ENCODE measurements at regions not wholly inside any gene's neighbourhood (a gene's known extent, or its start where the extent isn't known, plus 50 kb on each side); places are given as distances from the start of the nearest gene placed in this dataset.

DNA sequence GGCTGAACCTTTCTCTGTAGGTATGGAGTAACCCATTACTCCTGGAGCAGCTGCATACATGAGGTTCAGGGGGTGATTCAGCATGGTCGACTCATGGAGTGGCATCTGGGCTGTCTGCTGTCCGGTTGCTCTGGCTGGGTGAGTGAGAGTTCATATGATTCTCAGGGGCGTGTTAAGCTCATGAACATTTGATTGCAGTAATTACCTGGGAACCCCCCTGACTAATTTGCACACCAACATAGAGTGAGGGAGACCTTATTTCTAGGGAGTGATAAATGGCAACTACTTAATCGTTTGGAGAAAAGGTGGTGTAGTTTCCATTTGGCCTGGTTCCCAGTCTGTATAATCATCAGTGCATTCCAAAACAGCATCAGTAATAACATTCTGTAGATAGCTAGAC, 661.9 kb downstream of the ETS1 start:
- no peak overlapping the region for H3K4me2 ChIP-seq (ENCODE audit: low read depth, low read length)
- CTCF ChIA-PET = no interaction called here
- dilution Hi-C loops (cut with HindIII; ENCODE audit: low sequenced_read_pairs, unreplicated experiment) = no loop called here
- ATAC-seq (ENCODE audit: low read depth) (no peak), DNase-seq (peak; percentile 48)
- H2AFZ ChIP-seq (replicated peaks; ENCODE audit: low read length, poor library complexity) = no peak overlapping the region
- no peaks in the 10 kb centered on the region for H3K9me1 ChIP-seq (ENCODE audit: insufficient read depth, low read length)
- H3K79me1 ChIP-seq (ENCODE audit: low read depth in 1 of 2, low read length in 2 of 2) = no peaks in the 10 kb centered on the region
- intact Hi-C loops (cut with micrococcal nuclease) = no loop called here
- POLR2A ChIA-PET (ENCODE audit: unreplicated experiment) = no interaction called here
- H2BK5ac ChIP-seq (ENCODE audit: low read depth, low read length, poor library complexity, severe bottlenecking) = no peak overlapping the region
- H3K23ac ChIP-seq (ENCODE audit: low read depth, low read length) = no peak overlapping the region
- no peak overlapping the region for H3K4me3 ChIP-seq (ENCODE audit: insufficient read depth, low read depth, low read length)
- no peak overlapping the region for H4K8ac ChIP-seq (ENCODE audit: low read depth in 2 of 2, low read length in 2 of 2)
- H3K27ac ChIP-seq (ENCODE audit: insufficient read depth, low read length) = no peak overlapping the region
- no peaks in the 10 kb centered on the region for H3K4me1 ChIP-seq (ENCODE audit: control insufficient read depth, insufficient read depth, low read length)
- no peak overlapping the region for H3K56ac ChIP-seq (ENCODE audit: extremely low read depth, insufficient read depth, low read length)
- H3K27me3 ChIP-seq (ENCODE audit: control insufficient read depth, insufficient read depth, low read length) = no peaks in the 10 kb centered on the region
- H2AK9ac ChIP-seq (replicated peaks; ENCODE audit: low read depth, low read length, poor library complexity) = no peak overlapping the region
- H2BK15ac ChIP-seq (ENCODE audit: low read depth, low read length) = no peak overlapping the region
- H3K9me3 ChIP-seq (ENCODE audit: control insufficient read depth, insufficient read depth, low read length) = no peaks in the 10 kb centered on the region
- H4K91ac ChIP-seq (ENCODE audit: insufficient read depth, low read depth, low read length) = no peak overlapping the region
- no peak overlapping the region for H2AK5ac ChIP-seq (ENCODE audit: low read depth, low read length)
- WGBS, 2 experiments (ENCODE audit: extremely low coverage in 2 of 2, insufficient read length in 1 of 2) = no CpG with 5 or more reads among the region's 4 CpGs
- H3K36me3 ChIP-seq (ENCODE audit: control insufficient read depth, insufficient read depth, low read length) = no peaks in the 10 kb centered on the region
- no peak for TF ChIP-seq CHD1 (IDR thresholded peaks at IDR 0.05; ENCODE audit: low read depth, low read length)
- no peak for TF ChIP-seq RCOR1 (IDR thresholded peaks at IDR 0.05; ENCODE audit: insufficient replicate concordance, low read length)
- TF ChIP-seq MAZ (IDR thresholded peaks at IDR 0.05; ENCODE audit: borderline replicate concordance, low read depth, low read length) = no peak
- no peak for TF ChIP-seq RFX5 (IDR thresholded peaks at IDR 0.05; ENCODE audit: low read depth, low read length)
- TF ChIP-seq, protein P1, sequence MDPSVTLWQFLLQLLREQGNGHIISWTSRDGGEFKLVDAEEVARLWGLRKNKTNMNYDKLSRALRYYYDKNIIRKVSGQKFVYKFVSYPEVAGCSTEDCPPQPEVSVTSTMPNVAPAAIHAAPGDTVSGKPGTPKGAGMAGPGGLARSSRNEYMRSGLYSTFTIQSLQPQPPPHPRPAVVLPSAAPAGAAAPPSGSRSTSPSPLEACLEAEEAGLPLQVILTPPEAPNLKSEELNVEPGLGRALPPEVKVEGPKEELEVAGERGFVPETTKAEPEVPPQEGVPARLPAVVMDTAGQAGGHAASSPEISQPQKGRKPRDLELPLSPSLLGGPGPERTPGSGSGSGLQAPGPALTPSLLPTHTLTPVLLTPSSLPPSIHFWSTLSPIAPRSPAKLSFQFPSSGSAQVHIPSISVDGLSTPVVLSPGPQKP (IDR thresholded peaks at IDR 0.05; ENCODE audit: borderline replicate concordance, low read depth, low read length) = no peak
- no peak for TF ChIP-seq FOS (IDR thresholded peaks at IDR 0.05; ENCODE audit: low read depth, low read length)
- no peak for TF ChIP-seq NFE2L2 (IDR thresholded peaks at IDR 0.05; ENCODE audit: low read depth, low read length)
- TF ChIP-seq, protein P2, sequence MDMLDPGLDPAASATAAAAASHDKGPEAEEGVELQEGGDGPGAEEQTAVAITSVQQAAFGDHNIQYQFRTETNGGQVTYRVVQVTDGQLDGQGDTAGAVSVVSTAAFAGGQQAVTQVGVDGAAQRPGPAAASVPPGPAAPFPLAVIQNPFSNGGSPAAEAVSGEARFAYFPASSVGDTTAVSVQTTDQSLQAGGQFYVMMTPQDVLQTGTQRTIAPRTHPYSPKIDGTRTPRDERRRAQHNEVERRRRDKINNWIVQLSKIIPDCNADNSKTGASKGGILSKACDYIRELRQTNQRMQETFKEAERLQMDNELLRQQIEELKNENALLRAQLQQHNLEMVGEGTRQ (IDR thresholded peaks at IDR 0.05; ENCODE audit: low read depth, low read length) = no peak
- TF ChIP-seq BHLHE40 (IDR thresholded peaks at IDR 0.05; ENCODE audit: low read depth, low read length) = no peak
- no peak for TF ChIP-seq MAFK (IDR thresholded peaks at IDR 0.05; ENCODE audit: low read depth, low read length)
- no peak for TF ChIP-seq CEBPB (IDR thresholded peaks at IDR 0.05; ENCODE audit: low read depth, low read length)
- no peak for TF ChIP-seq MXI1 (IDR thresholded peaks at IDR 0.05; ENCODE audit: borderline replicate concordance, low read depth, low read length)
- TF ChIP-seq, protein P3, sequence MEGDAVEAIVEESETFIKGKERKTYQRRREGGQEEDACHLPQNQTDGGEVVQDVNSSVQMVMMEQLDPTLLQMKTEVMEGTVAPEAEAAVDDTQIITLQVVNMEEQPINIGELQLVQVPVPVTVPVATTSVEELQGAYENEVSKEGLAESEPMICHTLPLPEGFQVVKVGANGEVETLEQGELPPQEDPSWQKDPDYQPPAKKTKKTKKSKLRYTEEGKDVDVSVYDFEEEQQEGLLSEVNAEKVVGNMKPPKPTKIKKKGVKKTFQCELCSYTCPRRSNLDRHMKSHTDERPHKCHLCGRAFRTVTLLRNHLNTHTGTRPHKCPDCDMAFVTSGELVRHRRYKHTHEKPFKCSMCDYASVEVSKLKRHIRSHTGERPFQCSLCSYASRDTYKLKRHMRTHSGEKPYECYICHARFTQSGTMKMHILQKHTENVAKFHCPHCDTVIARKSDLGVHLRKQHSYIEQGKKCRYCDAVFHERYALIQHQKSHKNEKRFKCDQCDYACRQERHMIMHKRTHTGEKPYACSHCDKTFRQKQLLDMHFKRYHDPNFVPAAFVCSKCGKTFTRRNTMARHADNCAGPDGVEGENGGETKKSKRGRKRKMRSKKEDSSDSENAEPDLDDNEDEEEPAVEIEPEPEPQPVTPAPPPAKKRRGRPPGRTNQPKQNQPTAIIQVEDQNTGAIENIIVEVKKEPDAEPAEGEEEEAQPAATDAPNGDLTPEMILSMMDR (conservative IDR thresholded peaks at IDR 0.05; ENCODE audit: low read depth, low read length) = no peak
- no peak for TF ChIP-seq POLR2A (IDR thresholded peaks at IDR 0.05; ENCODE audit: low read depth, low read length)
- no peak for TF ChIP-seq RAD21 (IDR thresholded peaks at IDR 0.05; ENCODE audit: low read length)
- TF ChIP-seq SMC3 (IDR thresholded peaks at IDR 0.05; ENCODE audit: low read depth, low read length) = no peak
- H3K4ac ChIP-seq (ENCODE audit: low read depth, low read length) = no peak overlapping the region
- BruUV-seq (replicated peaks) = no TSS peak
- H3K14ac ChIP-seq (replicated peaks; ENCODE audit: low read depth, low read length) = no peak overlapping the region
- in situ Hi-C loops (cut with MboI; ENCODE audit: low sequenced_read_pairs) = no loop called here
- no peak overlapping the region for H2BK20ac ChIP-seq (ENCODE audit: low read depth, low read length)
- H4K5ac ChIP-seq (ENCODE audit: low read depth, low read length) = no peak overlapping the region
- no peak overlapping the region for H2BK120ac ChIP-seq (ENCODE audit: low read depth, low read length)
- H3K18ac ChIP-seq (ENCODE audit: low read depth, low read length) = no peak overlapping the region
- no peak overlapping the region for H3K9ac ChIP-seq (ENCODE audit: low read depth, low read length)
- no peaks in the 10 kb centered on the region for H4K20me1 ChIP-seq (ENCODE audit: insufficient read depth, low read length)
